GM18858 (cell line): ENCODE measurements at regions not wholly inside any gene's neighbourhood (a gene's known extent, or its start where the extent isn't known, plus 50 kb on each side); places are given as distances from the start of the nearest gene placed in this dataset.
"Not testable (repeated sequence)": the region's sequence is repeated elsewhere in the genome, so short reads cannot be mapped to it uniquely, and the experiment has no call there.

Experiments used
- ATAC-seq: cut with Tn5 transposase; IDR thresholded peaks from one replicate; pipeline ENCODE4 v1.9.1; 2021; ENCODE audit not compliant: unreplicated experiment

- ATAC-seq: not testable (repeated sequence)
Measured at GRCh38 chr21:25531538-25532250, 75.6 kb downstream of the MRPL39 start.

GRCh38 chr21:25528515-25528914 lies 78.8 kb downstream of the MRPL39 start:
- ATAC-seq: no peak

GRCh38 chr21:25518491-25518911 lies 88.8 kb downstream of the MRPL39 start:
- ATAC-seq: no peak

- ATAC-seq: no peak
Measured at GRCh38 chr21:25515484-25516405, 91.5 kb downstream of the MRPL39 start.

- ATAC-seq: no peak
Measured at GRCh38 chr21:25513810-25514209, 93.5 kb downstream of the MRPL39 start.

- no peak for ATAC-seq
Measured at GRCh38 chr21:25512095-25513081, 94.9 kb downstream of the MRPL39 start.

GRCh38 chr21:25509862-25510261 lies 97.4 kb downstream of the MRPL39 start:
- ATAC-seq: peak; percentile 55

GRCh38 chr21:25508364-25508763 lies 98.9 kb downstream of the MRPL39 start:
- no peak for ATAC-seq

GRCh38 chr21:25507522-25507921 lies 99.8 kb downstream of the MRPL39 start:
- ATAC-seq: peak; percentile 32

- no peak for ATAC-seq
Measured at GRCh38 chr21:25506887-25507286, 100.4 kb downstream of the MRPL39 start.

- ATAC-seq: no peak
Measured at GRCh38 chr21:25506261-25506660, 101.0 kb downstream of the MRPL39 start.

- no peak for ATAC-seq
Measured at GRCh38 chr21:25503981-25504380, 103.3 kb downstream of the MRPL39 start.

GRCh38 chr21:25501996-25502665 lies 105.2 kb downstream of the MRPL39 start:
- peak; percentile 58 for ATAC-seq

- ATAC-seq: peak; percentile 20
Measured at GRCh38 chr21:25501462-25501861, 105.8 kb downstream of the MRPL39 start.

- no peak for ATAC-seq
Measured at GRCh38 chr21:25500598-25500997, 106.7 kb downstream of the MRPL39 start.

GRCh38 chr21:25496825-25497482 lies 110.3 kb downstream of the MRPL39 start:
- no peak for ATAC-seq

- ATAC-seq: no peak
Measured at GRCh38 chr21:25494804-25495203, 112.5 kb downstream of the MRPL39 start.

- ATAC-seq: no peak
Measured at GRCh38 chr21:25493722-25494121, 113.6 kb downstream of the MRPL39 start.

- ATAC-seq: no peak
Measured at GRCh38 chr21:25491267-25491666, 116.0 kb downstream of the MRPL39 start.

GRCh38 chr21:25490742-25491141 lies 116.5 kb downstream of the MRPL39 start:
- ATAC-seq: no peak
